ENCODE measurements at regions not wholly inside any gene's neighbourhood (a gene's known extent, or its start where the extent isn't known, plus 50 kb on each side); places are given as distances from the start of the nearest gene placed in this dataset.

GRCh38 chr4:141562649-141563048 is 73.7 kb upstream of the IL15 start:
- TF ChIP-seq POLR2AphosphoS5 (IDR thresholded peaks at IDR 0.05; ENCODE audit: borderline replicate concordance, low read depth, low read length) (no peak), EZH2 (IDR thresholded peaks at IDR 0.05) (no peak), FOXP2 (optimal IDR thresholded peaks at IDR 0.05; ENCODE audit: control extremely low read depth, extremely low read length, insufficient read depth) (no peak)

Data from SK-N-MC (cell line).